AG10803 (cell line): ENCODE measurements at regions not wholly inside any gene's neighbourhood (a gene's known extent, or its start where the extent isn't known, plus 50 kb on each side); places are given as distances from the start of the nearest gene placed in this dataset.

Source experiments
- DNase-seq: peaks from one replicate; pipeline ENCODE4 v3.0.0; 2010; ENCODE audit warnings: low read depth
- H3K4me3 ChIP-seq: 2 replicates; pipeline ENCODE4 v1.5.1; 2011; ENCODE audit warnings: mild to moderate bottlenecking, low read length, control low read depth
- CTCF ChIP-seq: conservative IDR thresholded peaks from 2 replicates; pipeline ENCODE4 v1.5.1; 2011; ENCODE audit warnings: mild to moderate bottlenecking, low read length, control low read depth, inconsistent platforms

GRCh38 chr18:53792762-53793161 is 431.7 kb downstream of the MBD2 start:
- TF ChIP-seq CTCF, result no peak
- no peak for DNase-seq
- no peak overlapping the region for H3K4me3 ChIP-seq

GRCh38 chr18:53790786-53791185 is 433.7 kb downstream of the MBD2 start:
- no peak for TF ChIP-seq CTCF
- DNase-seq, result peak; percentile 68
- no peak overlapping the region for H3K4me3 ChIP-seq

- DNase-seq, result no peak
- no peak for TF ChIP-seq CTCF
Observed at GRCh38 chr18:53789376-53790247, 434.9 kb downstream of the MBD2 start.

GRCh38 chr18:53785811-53786210 is 438.7 kb downstream of the MBD2 start:
- DNase-seq, result no peak
- TF ChIP-seq CTCF, result no peak
- H3K4me3 ChIP-seq, result no peak overlapping the region

More at GRCh38 chr18:53789376-53790247, 434.9 kb downstream of the MBD2 start:
- H3K4me3 ChIP-seq, result no peak overlapping the region

GRCh38 chr18:53784253-53784652 is 440.2 kb downstream of the MBD2 start:
- DNase-seq, result no peak
- TF ChIP-seq CTCF, result no peak
- H3K4me3 ChIP-seq, result no peak overlapping the region

GRCh38 chr18:53780666-53781065 is 443.8 kb downstream of the MBD2 start:
- no peak overlapping the region for H3K4me3 ChIP-seq
- TF ChIP-seq CTCF, result no peak
- no peak for DNase-seq

- no peak for DNase-seq
- no peak for TF ChIP-seq CTCF
- H3K4me3 ChIP-seq, result no peak overlapping the region
Observed at GRCh38 chr18:53772293-53772692, 452.2 kb downstream of the MBD2 start.
